Muscle of leg (tissue), 3 donors: ENCODE measurements at regions not wholly inside any gene's neighbourhood (a gene's known extent, or its start where the extent isn't known, plus 50 kb on each side); places are given as distances from the start of the nearest gene placed in this dataset.

ENCODE experiments used
- DNase-seq: peaks from one replicate; pipeline ENCODE4 v3.0.0; 2013
- H3K27ac ChIP-seq: one replicate; pipeline ENCODE4 v1.5.1; 2013; ENCODE audit warnings: mild to moderate bottlenecking, low read length, control low read depth
- H3K27me3 ChIP-seq: one replicate; pipeline ENCODE4 v1.6.1; 2013; ENCODE audit warnings: low read length; ENCODE audit not compliant: control insufficient read depth, insufficient read depth
- H3K36me3 ChIP-seq: one replicate; pipeline ENCODE4 v1.6.1; 2013; ENCODE audit warnings: low read length; ENCODE audit not compliant: control insufficient read depth, insufficient read depth
- H3K4me1 ChIP-seq: one replicate; pipeline ENCODE4 v1.6.1; 2013; ENCODE audit warnings: low read length; ENCODE audit not compliant: control insufficient read depth, insufficient read depth
- H3K4me3 ChIP-seq: one replicate; pipeline ENCODE4 v1.5.1; 2013; ENCODE audit warnings: low read length, control low read depth
- H3K9me3 ChIP-seq: replicated peaks from 2 replicates; pipeline ENCODE4 v1.6.1; 2013; ENCODE audit warnings: low read depth, low read length; ENCODE audit not compliant: control insufficient read depth
- WGBS: methylation state at CpG from one replicate; pipeline ENCODE4 v1.1.5; 2013; ENCODE audit warnings: missing lambda C conversion rate; ENCODE audit not compliant: insufficient coverage; 5-methylcytosine and 5-hydroxymethylcytosine counted together

DNA sequence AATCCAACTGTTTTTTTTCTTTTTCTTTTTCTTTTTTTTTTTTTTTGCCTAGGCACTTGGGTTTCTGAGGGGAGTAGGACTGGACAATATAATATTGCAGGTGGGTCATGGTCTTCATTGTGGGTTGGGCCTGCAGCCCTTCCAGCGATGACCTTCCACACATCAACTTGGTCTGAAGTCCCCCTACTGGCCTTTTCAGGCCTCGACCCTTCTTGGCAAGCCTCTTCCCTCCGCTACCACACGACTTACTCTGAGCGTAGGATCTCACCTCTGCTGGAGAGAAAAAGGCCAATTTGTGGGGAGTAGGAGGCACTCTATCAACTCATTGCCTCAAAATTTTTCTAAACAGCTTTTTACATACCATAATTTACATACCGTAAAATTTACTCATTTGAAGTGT is 51.1 kb upstream of the GRIK3 start:
- DNase-seq: no peak

DNA sequence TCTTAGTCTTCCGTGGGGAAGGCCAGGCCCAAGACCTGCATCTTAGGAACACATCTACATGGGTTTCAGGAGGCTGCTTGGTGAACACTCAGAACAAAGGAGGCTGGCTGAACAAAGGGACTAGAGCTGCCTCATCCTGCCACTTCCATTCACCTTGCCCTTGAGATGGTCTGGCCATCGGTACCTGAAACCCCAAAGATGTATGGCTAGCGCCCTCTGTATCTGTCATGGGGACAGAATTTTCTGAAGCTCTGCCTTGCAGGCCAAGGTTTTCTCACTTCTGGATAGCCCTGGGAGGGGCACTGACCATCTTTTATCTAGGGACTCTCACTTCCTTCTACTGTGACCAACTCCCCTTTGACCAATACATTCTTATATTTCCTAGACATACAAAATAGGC is 55.4 kb upstream of the GRIK3 start:
- WGBS: 74% methylated on average over 3 of the region's 3 CpGs
- DNase-seq: no peak
- peaks cover 2% of the 10 kb centered on the region for H3K27me3 ChIP-seq

More for the DNA sequence above, 51.1 kb upstream of the GRIK3 start:
- Histone ChIP-seq H3K36me3 (no peaks in the 10 kb centered on the region), H3K4me1 (no peaks in the 10 kb centered on the region), H3K27ac (no peak overlapping the region), H3K4me3 (no peak overlapping the region), H3K9me3 (no peaks in the 10 kb centered on the region), H3K27me3 (no peaks in the 10 kb centered on the region)
- no CpG with 5 or more reads among the region's 6 CpGs for WGBS

DNA sequence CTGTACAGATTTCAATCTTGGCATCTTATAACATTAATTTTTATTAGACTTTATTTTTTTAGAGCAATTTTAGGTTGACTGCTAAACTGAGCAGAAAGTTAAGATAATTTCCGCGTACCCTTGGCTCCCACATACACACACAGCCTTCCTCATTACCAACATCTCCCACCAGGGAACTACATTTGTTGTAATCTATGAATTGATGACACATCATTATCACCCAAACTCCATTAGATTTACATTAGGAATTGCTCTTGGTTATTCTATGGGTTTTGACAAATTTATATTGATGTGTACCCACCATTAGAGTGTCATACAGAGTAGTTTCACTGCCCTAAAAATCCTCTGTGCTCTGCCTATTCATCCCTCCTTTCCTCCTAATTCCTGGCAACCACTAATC is 56.4 kb upstream of the GRIK3 start:
- no CpG with 5 or more reads among the region's 2 CpGs for WGBS

More for the DNA sequence above, 55.4 kb upstream of the GRIK3 start:
- Histone ChIP-seq H3K4me1 (no peaks in the 10 kb centered on the region), H3K27ac (no peak overlapping the region), H3K36me3 (no peaks in the 10 kb centered on the region), H3K9me3 (no peaks in the 10 kb centered on the region), H3K4me3 (no peak overlapping the region)

DNA sequence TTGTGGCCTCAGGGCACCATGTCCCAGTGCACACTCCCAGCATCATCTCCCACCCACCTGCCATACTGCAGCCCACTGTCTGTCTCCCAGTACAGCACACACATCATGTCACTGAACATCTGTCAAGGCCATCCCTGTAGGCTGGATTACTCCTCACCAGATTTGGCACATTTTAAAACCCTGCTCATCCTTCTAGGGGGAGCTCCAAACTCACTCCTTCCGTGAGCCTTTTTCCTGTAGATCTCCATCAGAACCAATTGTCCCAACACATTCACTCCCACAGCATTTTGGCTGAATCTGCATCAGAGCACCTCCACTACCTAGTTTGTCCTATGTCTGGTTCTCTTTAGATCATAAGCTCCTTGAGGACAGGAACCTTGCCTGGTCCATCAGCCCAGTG is 58.6 kb upstream of the GRIK3 start:
- H3K4me1 ChIP-seq: no peaks in the 10 kb centered on the region
- H3K9me3 ChIP-seq: no peaks in the 10 kb centered on the region
- DNase-seq: no peak
- WGBS: 60% methylated on average over 1 of the region's 1 CpG
- no peak overlapping the region for H3K27ac ChIP-seq
- no peak overlapping the region for H3K4me3 ChIP-seq
- no peaks in the 10 kb centered on the region for H3K36me3 ChIP-seq
- peaks cover 2% of the 10 kb centered on the region for H3K27me3 ChIP-seq

More for the DNA sequence above, 56.4 kb upstream of the GRIK3 start:
- H3K27ac ChIP-seq: no peak overlapping the region
- no peaks in the 10 kb centered on the region for H3K36me3 ChIP-seq
- H3K4me1 ChIP-seq: no peaks in the 10 kb centered on the region
- H3K9me3 ChIP-seq: no peaks in the 10 kb centered on the region
- H3K4me3 ChIP-seq: no peak overlapping the region
- no peak for DNase-seq
- H3K27me3 ChIP-seq: peaks cover 2% of the 10 kb centered on the region

DNA sequence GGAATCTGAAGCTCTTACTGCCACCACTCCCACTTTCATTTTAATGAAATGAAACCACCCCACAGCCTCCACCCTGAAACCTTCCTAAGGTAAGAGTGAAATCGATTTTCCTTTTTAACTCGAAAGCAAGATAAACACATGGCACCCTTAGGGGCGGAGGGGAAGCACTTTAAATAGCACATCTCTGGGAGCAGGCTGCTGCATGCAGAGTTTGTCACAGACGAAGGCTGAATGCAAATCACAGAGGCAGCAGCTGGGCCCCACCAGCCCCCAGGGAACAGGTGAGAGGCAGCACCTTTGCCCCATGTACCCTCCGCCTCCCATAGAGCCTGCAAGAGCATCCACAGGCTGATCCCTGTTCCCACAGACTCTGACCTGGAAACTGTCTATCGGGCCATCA is 60.0 kb upstream of the GRIK3 start:
- Histone ChIP-seq H3K4me3 (no peak overlapping the region), H3K27ac (no peak overlapping the region), H3K9me3 (no peaks in the 10 kb centered on the region), H3K27me3 (peaks cover 4% of the 10 kb centered on the region), H3K36me3 (no peaks in the 10 kb centered on the region), H3K4me1 (no peaks in the 10 kb centered on the region)
- DNase-seq: no peak
- WGBS: 77% methylated on average over 2 of the region's 6 CpGs

DNA sequence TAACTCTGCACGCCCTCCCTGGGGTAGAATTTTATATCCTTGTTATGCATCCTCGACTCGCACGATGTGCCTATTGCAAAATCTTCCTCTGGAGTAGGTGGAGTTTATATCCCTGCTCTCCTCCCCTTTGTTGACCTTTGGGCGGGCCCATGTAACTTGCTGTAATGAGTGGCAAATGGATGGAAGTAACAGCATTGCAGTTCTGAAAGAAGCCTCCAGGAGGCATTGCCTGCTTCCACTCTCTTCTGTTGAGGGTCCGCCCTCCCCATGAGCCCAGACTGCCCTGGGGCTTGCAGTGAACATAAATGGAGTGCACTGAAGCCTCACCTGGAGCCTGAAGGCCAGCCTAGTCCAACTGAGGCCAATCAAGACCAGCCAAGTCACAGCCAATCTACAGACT is 62.2 kb upstream of the GRIK3 start:
- peaks cover 4% of the 10 kb centered on the region for H3K27me3 ChIP-seq
- WGBS: no CpG with 5 or more reads among the region's 6 CpGs
- no peaks in the 10 kb centered on the region for H3K9me3 ChIP-seq
- no peak overlapping the region for H3K27ac ChIP-seq
- no peak overlapping the region for H3K4me3 ChIP-seq
- no peak for DNase-seq
- H3K4me1 ChIP-seq: no peaks in the 10 kb centered on the region
- H3K36me3 ChIP-seq: no peaks in the 10 kb centered on the region

DNA sequence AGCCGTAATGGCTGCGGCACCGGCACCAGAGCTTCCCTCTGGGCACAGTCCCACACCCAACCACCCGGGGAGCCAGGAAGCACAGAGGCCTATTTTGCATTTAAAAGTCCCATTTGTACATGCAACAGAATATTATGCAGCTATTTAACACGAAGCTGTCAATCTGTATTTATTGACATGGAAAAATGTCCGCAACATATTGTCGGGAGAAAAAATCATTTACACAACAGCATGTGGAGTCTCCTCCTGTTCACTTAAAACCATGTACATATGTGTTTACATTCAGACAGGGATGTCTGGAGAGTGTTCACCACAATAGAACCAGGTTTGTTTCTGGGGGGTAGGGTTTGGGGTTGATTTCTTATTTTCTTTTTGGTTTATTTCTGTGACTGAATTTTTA is 63.4 kb upstream of the GRIK3 start:
- no peak for DNase-seq
- H3K4me3 ChIP-seq: no peak overlapping the region
- no peaks in the 10 kb centered on the region for H3K4me1 ChIP-seq
- no peak overlapping the region for H3K27ac ChIP-seq
- no peaks in the 10 kb centered on the region for H3K9me3 ChIP-seq
- no peaks in the 10 kb centered on the region for H3K36me3 ChIP-seq
- WGBS: no CpG with 5 or more reads among the region's 7 CpGs
- H3K27me3 ChIP-seq: peaks cover 4% of the 10 kb centered on the region

DNA sequence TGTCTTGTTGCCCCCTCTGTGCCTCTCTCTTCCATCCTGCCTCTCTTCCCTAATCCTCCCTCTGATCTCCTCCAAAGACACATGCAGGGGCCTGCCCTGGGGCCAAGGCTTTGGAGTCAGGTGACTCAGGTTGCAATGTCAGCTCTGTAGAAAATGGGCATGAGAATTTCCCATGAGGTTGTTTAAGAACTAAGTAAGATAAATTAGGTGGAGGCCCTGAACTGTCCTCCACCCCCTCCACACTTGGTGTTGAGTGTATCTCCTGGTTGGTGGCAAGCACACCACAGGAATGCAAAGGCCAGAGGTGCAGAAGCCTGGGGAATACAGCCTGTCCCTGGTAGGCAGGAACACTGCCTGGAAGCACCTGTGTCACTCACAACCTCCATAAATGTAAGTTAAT is 63.9 kb upstream of the GRIK3 start:
- Histone ChIP-seq H3K4me3 (no peak overlapping the region), H3K27me3 (peaks cover 4% of the 10 kb centered on the region), H3K36me3 (no peaks in the 10 kb centered on the region), H3K27ac (no peak overlapping the region), H3K4me1 (no peaks in the 10 kb centered on the region), H3K9me3 (no peaks in the 10 kb centered on the region)
- DNase-seq: no peak

DNA sequence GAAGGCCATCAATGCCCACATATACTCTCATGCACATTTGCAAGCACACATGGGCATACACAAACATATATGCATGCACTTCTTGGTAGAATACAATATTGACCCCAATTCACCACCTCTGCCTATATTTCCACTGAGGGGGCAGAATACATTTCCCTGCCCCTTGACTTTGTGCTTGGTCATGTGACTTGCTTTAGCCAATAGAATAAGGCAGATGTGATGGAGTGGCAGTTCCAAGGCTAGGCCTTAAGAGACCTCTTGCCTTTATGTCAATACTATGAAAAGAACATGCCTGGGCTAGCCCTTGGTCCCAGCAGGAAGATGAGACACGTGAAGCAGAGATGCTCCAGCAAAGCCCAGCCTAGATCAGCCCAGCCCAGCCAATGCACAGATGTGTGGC is 66.0 kb upstream of the GRIK3 start:
- H3K36me3 ChIP-seq: no peaks in the 10 kb centered on the region
- H3K9me3 ChIP-seq: no peaks in the 10 kb centered on the region
- H3K4me3 ChIP-seq: no peak overlapping the region
- H3K27me3 ChIP-seq: peaks cover 2% of the 10 kb centered on the region
- no peaks in the 10 kb centered on the region for H3K4me1 ChIP-seq
- 25% methylated on average over 1 of the region's 1 CpG for WGBS
- H3K27ac ChIP-seq: no peak overlapping the region
- DNase-seq: no peak

DNA sequence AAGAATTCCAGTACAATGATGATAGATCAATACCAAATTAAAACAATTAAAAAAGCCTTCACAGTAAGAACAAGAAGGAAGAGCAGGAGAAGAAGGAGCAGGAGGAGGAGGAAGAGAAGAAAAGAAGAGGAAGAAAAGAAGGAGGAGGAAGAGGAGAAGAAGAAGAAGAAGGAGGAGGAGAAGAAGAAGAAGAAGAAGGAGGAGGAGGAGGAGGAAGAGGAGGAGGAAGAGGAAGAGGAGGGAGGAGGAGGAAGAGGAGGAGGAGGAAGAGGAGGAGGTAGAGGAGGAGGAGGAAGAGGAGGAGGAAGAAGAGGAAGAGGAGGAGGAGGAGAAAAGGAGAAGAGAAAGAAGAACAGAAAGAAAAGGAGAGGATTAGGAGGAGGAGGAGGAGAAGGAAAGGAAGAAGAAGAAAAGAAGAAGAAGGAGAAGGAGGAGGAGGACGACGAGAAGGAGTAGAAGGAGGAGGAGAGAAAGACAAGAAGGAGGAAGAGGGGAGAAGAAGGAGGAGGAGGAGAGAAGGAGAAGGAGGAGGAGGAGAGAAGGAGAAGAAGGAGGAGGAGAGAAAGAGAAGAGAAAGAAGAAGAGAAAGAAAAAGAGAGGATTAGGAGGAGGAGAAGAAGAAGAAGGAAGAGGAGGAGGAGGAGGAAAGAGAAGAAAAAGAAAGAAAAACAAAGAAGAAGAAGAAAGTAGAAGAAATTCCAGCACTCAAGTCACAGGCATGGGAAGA is 68.5 kb upstream of the GRIK3 start:
- H3K4me3 ChIP-seq: no peak overlapping the region
- DNase-seq: no peak
- WGBS: 78% methylated on average over 2 of the region's 2 CpGs
- no peaks in the 10 kb centered on the region for H3K4me1 ChIP-seq
- peaks cover 2% of the 10 kb centered on the region for H3K27me3 ChIP-seq
- no peaks in the 10 kb centered on the region for H3K36me3 ChIP-seq
- no peak overlapping the region for H3K27ac ChIP-seq
- H3K9me3 ChIP-seq: no peaks in the 10 kb centered on the region

DNA sequence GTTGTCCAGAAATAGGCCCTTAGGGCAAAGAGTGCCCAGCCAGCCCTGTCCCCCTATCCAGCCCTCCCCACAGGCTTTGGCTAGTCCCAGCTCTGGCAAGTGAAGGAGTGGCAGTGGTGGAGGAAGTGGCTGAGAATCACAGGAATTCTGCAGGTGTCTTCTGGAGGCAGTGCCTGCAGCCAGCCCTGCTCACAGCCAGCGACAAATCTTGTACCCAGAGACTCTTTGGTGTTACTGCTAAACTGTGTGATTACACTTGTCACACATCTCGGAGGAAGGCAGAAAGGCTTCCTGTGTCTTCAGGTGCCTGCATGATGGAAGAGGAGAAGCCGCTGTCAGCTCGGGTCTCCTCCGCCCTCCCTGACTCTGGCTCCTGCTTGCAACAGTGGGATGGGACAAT is 71.6 kb upstream of the GRIK3 start:
- no peak for DNase-seq
- Histone ChIP-seq H3K9me3 (no peaks in the 10 kb centered on the region), H3K4me1 (no peaks in the 10 kb centered on the region), H3K27me3 (no peaks in the 10 kb centered on the region), H3K36me3 (no peaks in the 10 kb centered on the region), H3K4me3 (no peak overlapping the region), H3K27ac (no peak overlapping the region)
- WGBS: 78% methylated on average over 2 of the region's 5 CpGs
